Cardiac muscle cell (in vitro differentiated cells and primary cell): ENCODE measurements at regions not wholly inside any gene's neighbourhood (a gene's known extent, or its start where the extent isn't known, plus 50 kb on each side); places are given as distances from the start of the nearest gene placed in this dataset.

ENCODE experiments used
- DNase-seq, 2 donors: peaks; one replicate each; pipeline versions ENCODE4 v3.0.0 to v3.0.0-alpha.2; 2010 to 2017; ENCODE audit warnings: low read depth in 1 of 2, low spot score in 1 of 2
- H3K27ac ChIP-seq: fragments of 200-600 bp; sonication (generic); 2 replicates; pipeline ENCODE4 v1.5.1; 2016
- H3K27me3 ChIP-seq: fragments of 200-600 bp; sonication (generic); 2 replicates; pipeline ENCODE4 v1.6.0; 2016; ENCODE audit warnings: control low read depth
- H3K36me3 ChIP-seq: fragments of 200-600 bp; sonication (generic); 2 replicates; pipeline ENCODE4 v1.5.1; 2016; ENCODE audit warnings: control low read depth
- H3K4me1 ChIP-seq: fragments of 200-600 bp; sonication (generic); 2 replicates; pipeline ENCODE4 v1.8.1; 2017; ENCODE audit warnings: low read depth, mild to moderate bottlenecking, mixed run types
- H3K4me3 ChIP-seq: fragments of 200-600 bp; sonication (generic); 2 replicates; pipeline ENCODE4 v1.5.1; 2016; ENCODE audit warnings: mild to moderate bottlenecking
- H3K9me3 ChIP-seq: fragments of 200-600 bp; sonication (generic); 2 replicates; pipeline ENCODE4 v1.5.1; 2017; ENCODE audit warnings: low read depth, mild to moderate bottlenecking, control low read depth
- CTCF ChIP-seq: IDR thresholded peaks from 2 replicates; pipeline ENCODE4 v1.5.1; 2012; ENCODE audit warnings: low read depth, mild to moderate bottlenecking, low read length

GRCh38 chr13:107531180-107531579, 684.2 kb downstream of the LIG4 start:
- Histone ChIP-seq H3K4me3 (no peak overlapping the region), H3K27ac (no peak overlapping the region), H3K36me3 (no peaks in the 10 kb centered on the region), H3K27me3 (no peaks in the 10 kb centered on the region), H3K4me1 (no peaks in the 10 kb centered on the region), H3K9me3 (no peaks in the 10 kb centered on the region)
- no peak for TF ChIP-seq CTCF
- no peak for DNase-seq

- Histone ChIP-seq H3K36me3 (no peaks in the 10 kb centered on the region), H3K27me3 (no peaks in the 10 kb centered on the region), H3K9me3 (no peaks in the 10 kb centered on the region), H3K27ac (no peak overlapping the region), H3K4me3 (no peak overlapping the region), H3K4me1 (no peaks in the 10 kb centered on the region)
- no peak for TF ChIP-seq CTCF
- no peak for DNase-seq
These were observed 686.3 kb downstream of the LIG4 start for GRCh38 chr13:107529035-107529434.

- Histone ChIP-seq H3K27me3 (no peaks in the 10 kb centered on the region), H3K27ac (no peak overlapping the region), H3K9me3 (no peaks in the 10 kb centered on the region), H3K4me1 (no peaks in the 10 kb centered on the region), H3K36me3 (no peaks in the 10 kb centered on the region), H3K4me3 (no peak overlapping the region)
- TF ChIP-seq CTCF, result no peak
- DNase-seq, result no peak
These were observed 696.6 kb downstream of the LIG4 start for GRCh38 chr13:107518780-107519179.

- peak; percentile 21 to 61 for DNase-seq
- H3K4me1 ChIP-seq, result no peaks in the 10 kb centered on the region
- H3K27me3 ChIP-seq, result no peaks in the 10 kb centered on the region
- H3K27ac ChIP-seq, result no peak overlapping the region
- no peaks in the 10 kb centered on the region for H3K36me3 ChIP-seq
- TF ChIP-seq CTCF, result no peak
- no peak overlapping the region for H3K4me3 ChIP-seq
- H3K9me3 ChIP-seq, result no peaks in the 10 kb centered on the region
These were observed 697.0 kb downstream of the LIG4 start for GRCh38 chr13:107518292-107518691.

GRCh38 chr13:107516517-107516916, 698.8 kb downstream of the LIG4 start:
- TF ChIP-seq CTCF, result no peak
- no peaks in the 10 kb centered on the region for H3K4me1 ChIP-seq
- H3K9me3 ChIP-seq, result no peaks in the 10 kb centered on the region
- no peaks in the 10 kb centered on the region for H3K27me3 ChIP-seq
- H3K27ac ChIP-seq, result no peak overlapping the region
- no peak for DNase-seq
- no peaks in the 10 kb centered on the region for H3K36me3 ChIP-seq
- H3K4me3 ChIP-seq, result no peak overlapping the region

- no peak for DNase-seq
- Histone ChIP-seq H3K36me3 (no peaks in the 10 kb centered on the region), H3K9me3 (no peaks in the 10 kb centered on the region), H3K27me3 (no peaks in the 10 kb centered on the region), H3K4me1 (no peaks in the 10 kb centered on the region), H3K27ac (no peak overlapping the region), H3K4me3 (no peak overlapping the region)
- TF ChIP-seq CTCF, result no peak
These were observed 702.8 kb downstream of the LIG4 start for GRCh38 chr13:107512551-107512950.
